Suprapubic skin (tissue), 3 donors: ENCODE measurements at regions not wholly inside any gene's neighbourhood (a gene's known extent, or its start where the extent isn't known, plus 50 kb on each side); places are given as distances from the start of the nearest gene placed in this dataset.

Source experiments
- CTCF ChIP-seq, 2 donors: fragments of 200-600 bp in 1 of 2; fragments of 450-650 bp in 1 of 2; sonication (generic) in 1 of 2; IDR thresholded peaks; one replicate each; pipeline ENCODE4 v1.5.1; 2016 to 2019; ENCODE audit warnings: antibody characterized with exemption in 2 of 2, mild to moderate bottlenecking in 1 of 2, moderate library complexity in 1 of 2
- POLR2A ChIP-seq, 2 donors: fragments of 450-650 bp; IDR thresholded peaks; one replicate each; pipeline ENCODE4 v1.6.1; 2017; ENCODE audit warnings: antibody characterized with exemption in 2 of 2, mild to moderate bottlenecking in 2 of 2, moderate library complexity in 2 of 2

GRCh38 chr15:37743826-37744225 is 190.6 kb upstream of the TMCO5A start:
- TF ChIP-seq CTCF (IDR thresholded peaks at IDR 0.05) = no peak
- TF ChIP-seq POLR2A (IDR thresholded peaks at IDR 0.05) = no peak
